DND-41 (cell line): ENCODE measurements at regions not wholly inside any gene's neighbourhood (a gene's known extent, or its start where the extent isn't known, plus 50 kb on each side); places are given as distances from the start of the nearest gene placed in this dataset.

Experiments used
- ATAC-seq: fragments of 200-7000 bp; cut with Tn5 transposase; 3 replicates; pipeline ENCODE4 v1.9.1; 2021; ENCODE audit warnings: low read depth; ENCODE audit not compliant: insufficient read depth
- DNase-seq: peaks from one replicate; pipeline ENCODE4 v3.0.0-alpha.2; 2020
- H2AFZ ChIP-seq: 2 replicates; pipeline ENCODE4 v1.6.0; 2012; ENCODE audit warnings: low read depth, low read length
- H3K27ac ChIP-seq: 2 replicates; pipeline ENCODE4 v1.5.1; 2012; ENCODE audit warnings: low read length, inconsistent platforms
- H3K27me3 ChIP-seq: fragments of 200-600 bp; sonication (generic); 2 replicates; pipeline ENCODE4 v1.6.0; 2012; ENCODE audit warnings: low read length, mild to moderate bottlenecking, inconsistent platforms; ENCODE audit not compliant: insufficient read depth, poor library complexity
- H3K36me3 ChIP-seq: 2 replicates; pipeline ENCODE4 v1.5.1; 2012; ENCODE audit warnings: low read length, inconsistent platforms; ENCODE audit not compliant: insufficient read depth
- H3K4me1 ChIP-seq: 2 replicates; pipeline ENCODE4 v1.5.1; 2012; ENCODE audit warnings: mild to moderate bottlenecking, low read length; ENCODE audit not compliant: insufficient read depth
- H3K4me2 ChIP-seq: 2 replicates; pipeline ENCODE4 v1.6.0; 2012; ENCODE audit warnings: mild to moderate bottlenecking, moderate library complexity, low read length, inconsistent platforms; ENCODE audit not compliant: insufficient read depth
- H3K4me3 ChIP-seq, 2 experiments: fragments of 200-600 bp in 1 of 2; shearing (Covaris generic) in 1 of 2; 2 replicates each; pipeline ENCODE4 v1.5.1; 2012 to 2016; ENCODE audit warnings: inconsistent platforms in 2 of 2, low read length in 2 of 2, mild to moderate bottlenecking in 2 of 2, low read depth in 1 of 2, moderate library complexity in 1 of 2
- H3K79me2 ChIP-seq: 2 replicates; pipeline ENCODE4 v1.6.0; 2012; ENCODE audit warnings: low read length, inconsistent platforms; ENCODE audit not compliant: insufficient read depth
- H3K9ac ChIP-seq: 2 replicates; pipeline ENCODE4 v1.6.0; 2012; ENCODE audit warnings: low read depth, mild to moderate bottlenecking, inconsistent platforms, low read length, moderate library complexity
- H3K9me3 ChIP-seq: 2 replicates; pipeline ENCODE4 v1.5.1; 2012; ENCODE audit warnings: low read length, moderate library complexity, mild to moderate bottlenecking, inconsistent platforms; ENCODE audit not compliant: insufficient read depth, severe bottlenecking
- H4K20me1 ChIP-seq: 2 replicates; pipeline ENCODE4 v1.6.0; 2012; ENCODE audit warnings: low read length; ENCODE audit not compliant: insufficient read depth
- EZH2 ChIP-seq: IDR thresholded peaks from 3 replicates; pipeline ENCODE4 v1.6.1; 2012; ENCODE audit warnings: borderline replicate concordance, low read depth, mild to moderate bottlenecking, moderate library complexity, low read length, inconsistent platforms; ENCODE audit not compliant: severe bottlenecking
- TF ChIP-seq, protein P1 (sequence below): IDR thresholded peaks from 2 replicates; pipeline ENCODE4 v1.5.1; 2012; ENCODE audit warnings: borderline replicate concordance, low read length, moderate library complexity, mild to moderate bottlenecking; ENCODE audit not compliant: poor library complexity, severe bottlenecking; ENCODE audit errors: extremely low read depth

DNA sequence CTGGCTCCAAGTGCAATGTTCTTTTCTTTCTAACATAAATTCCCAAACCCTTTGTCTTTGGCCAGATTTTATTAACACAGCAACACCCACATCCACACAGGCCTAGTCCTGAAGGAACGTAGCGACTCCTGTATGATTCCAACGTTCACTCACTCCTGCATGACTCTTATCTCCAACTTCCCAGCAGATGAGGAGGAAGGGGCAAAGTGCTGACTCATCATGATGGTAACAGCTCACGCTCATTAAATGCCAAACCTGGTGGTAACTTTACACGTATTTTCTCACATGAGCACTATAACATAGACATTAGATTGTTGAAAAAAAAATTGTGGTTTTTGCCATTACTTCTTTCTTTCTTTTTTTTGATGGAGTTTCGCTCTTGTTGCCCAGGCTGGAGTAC is 1349.5 kb downstream of the EFNA5 start:
- no peaks in the 10 kb centered on the region for H3K9me3 ChIP-seq
- no peaks in the 10 kb centered on the region for H3K4me1 ChIP-seq
- no peak overlapping the region for H3K4me3 ChIP-seq
- H2AFZ ChIP-seq, result no peak overlapping the region
- no peaks in the 10 kb centered on the region for H4K20me1 ChIP-seq
- TF ChIP-seq, protein P1, sequence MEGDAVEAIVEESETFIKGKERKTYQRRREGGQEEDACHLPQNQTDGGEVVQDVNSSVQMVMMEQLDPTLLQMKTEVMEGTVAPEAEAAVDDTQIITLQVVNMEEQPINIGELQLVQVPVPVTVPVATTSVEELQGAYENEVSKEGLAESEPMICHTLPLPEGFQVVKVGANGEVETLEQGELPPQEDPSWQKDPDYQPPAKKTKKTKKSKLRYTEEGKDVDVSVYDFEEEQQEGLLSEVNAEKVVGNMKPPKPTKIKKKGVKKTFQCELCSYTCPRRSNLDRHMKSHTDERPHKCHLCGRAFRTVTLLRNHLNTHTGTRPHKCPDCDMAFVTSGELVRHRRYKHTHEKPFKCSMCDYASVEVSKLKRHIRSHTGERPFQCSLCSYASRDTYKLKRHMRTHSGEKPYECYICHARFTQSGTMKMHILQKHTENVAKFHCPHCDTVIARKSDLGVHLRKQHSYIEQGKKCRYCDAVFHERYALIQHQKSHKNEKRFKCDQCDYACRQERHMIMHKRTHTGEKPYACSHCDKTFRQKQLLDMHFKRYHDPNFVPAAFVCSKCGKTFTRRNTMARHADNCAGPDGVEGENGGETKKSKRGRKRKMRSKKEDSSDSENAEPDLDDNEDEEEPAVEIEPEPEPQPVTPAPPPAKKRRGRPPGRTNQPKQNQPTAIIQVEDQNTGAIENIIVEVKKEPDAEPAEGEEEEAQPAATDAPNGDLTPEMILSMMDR, result no peak
- no peak for TF ChIP-seq EZH2
- no peak for ATAC-seq
- no peak overlapping the region for H3K9ac ChIP-seq
- DNase-seq, result no peak
- no peaks in the 10 kb centered on the region for H3K79me2 ChIP-seq
- no peaks in the 10 kb centered on the region for H3K27me3 ChIP-seq
- no peak overlapping the region for H3K27ac ChIP-seq
- H3K36me3 ChIP-seq, result no peaks in the 10 kb centered on the region
- no peak overlapping the region for H3K4me2 ChIP-seq

DNA sequence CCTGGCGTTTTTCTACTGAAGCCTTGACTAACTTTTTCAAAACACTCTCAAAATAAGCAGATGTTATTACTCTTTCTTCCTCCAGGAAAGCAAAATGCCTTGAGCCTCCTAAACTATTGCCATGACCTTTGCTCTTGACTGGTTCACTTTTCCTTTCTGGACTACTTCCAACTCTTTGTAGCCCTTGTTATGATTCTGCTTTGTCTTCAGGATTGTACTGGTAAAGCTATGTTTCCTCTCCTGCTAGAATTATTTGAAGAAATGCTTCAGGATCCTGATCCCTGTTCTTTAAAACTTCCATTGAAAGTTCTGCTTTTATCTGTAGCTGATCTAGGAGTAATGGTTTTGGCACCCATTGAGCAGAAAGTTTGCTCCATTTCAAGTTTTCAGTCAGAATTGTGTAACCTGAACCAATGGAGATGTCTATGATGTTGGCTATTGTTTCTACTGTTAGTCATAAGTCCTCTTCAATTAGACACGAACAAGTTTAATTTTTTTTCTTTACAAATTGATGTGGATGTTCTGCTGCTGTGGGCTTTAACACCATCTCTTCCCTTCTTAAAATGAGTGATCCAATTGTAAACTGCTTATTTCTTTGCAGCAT is 1356.4 kb downstream of the EFNA5 start:
- ATAC-seq (no peak), DNase-seq (no peak)
- Histone ChIP-seq H3K36me3 (no peaks in the 10 kb centered on the region), H3K4me2 (no peak overlapping the region), H3K27me3 (no peaks in the 10 kb centered on the region), H3K9me3 (no peaks in the 10 kb centered on the region), H3K9ac (no peak overlapping the region), H4K20me1 (no peaks in the 10 kb centered on the region), H2AFZ (no peak overlapping the region), H3K4me1 (no peaks in the 10 kb centered on the region), H3K27ac (no peak overlapping the region), H3K4me3 (no peak overlapping the region), H3K79me2 (no peaks in the 10 kb centered on the region)
- TF ChIP-seq EZH2, result no peak
- TF ChIP-seq, protein P1, result no peak

DNA sequence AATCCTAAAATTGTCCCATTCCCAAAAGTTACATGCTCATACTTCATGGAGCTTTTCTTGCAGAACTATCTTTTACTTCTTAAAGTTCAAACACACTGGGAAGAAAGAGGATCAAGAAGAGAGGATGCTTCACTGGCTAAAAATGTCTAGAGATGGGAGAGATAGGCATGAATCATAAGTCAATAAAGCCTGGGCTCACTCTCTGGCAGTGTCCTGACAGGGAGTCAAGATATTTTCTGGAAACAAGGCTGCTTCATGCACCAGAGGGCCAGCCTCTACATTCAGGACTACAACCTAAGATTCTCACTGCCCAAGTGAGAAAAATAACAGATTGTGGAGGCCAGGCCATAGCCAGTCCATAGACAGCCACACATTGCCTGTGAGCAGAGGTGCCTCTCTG is 1358.4 kb downstream of the EFNA5 start:
- Histone ChIP-seq H4K20me1 (no peaks in the 10 kb centered on the region), H3K9ac (no peak overlapping the region), H3K4me2 (no peak overlapping the region), H2AFZ (no peak overlapping the region), H3K27me3 (no peaks in the 10 kb centered on the region), H3K79me2 (no peaks in the 10 kb centered on the region), H3K36me3 (no peaks in the 10 kb centered on the region), H3K9me3 (no peaks in the 10 kb centered on the region), H3K4me3 (no peak overlapping the region), H3K4me1 (no peaks in the 10 kb centered on the region), H3K27ac (no peak overlapping the region)
- no peak for DNase-seq
- TF ChIP-seq EZH2, result no peak
- TF ChIP-seq, protein P1, result no peak
- ATAC-seq, result no peak
